H1 (cell line): ENCODE measurements at regions not wholly inside any gene's neighbourhood (a gene's known extent, or its start where the extent isn't known, plus 50 kb on each side); places are given as distances from the start of the nearest gene placed in this dataset.

Source experiments
- CBX8 ChIP-seq: fragments of 300-800, 300-1000 bp; sonication (generic); IDR thresholded peaks from 2 replicates; pipeline ENCODE4 v1.7.1; 2016; ENCODE audit warnings: low read depth, low read length, borderline replicate concordance
- CTCF ChIP-seq, 3 experiments: IDR thresholded peaks; 1 replicate in 2 of 3; 2 replicates in 1 of 3; pipeline versions ENCODE4 v1.5.1 to v1.6.1; 2011; ENCODE audit warnings: low read length in 3 of 3, mild to moderate bottlenecking in 3 of 3, inconsistent platforms in 2 of 3, low read depth in 1 of 3, moderate library complexity in 1 of 3; ENCODE audit not compliant: insufficient read depth in 1 of 3; ENCODE audit errors: control extremely low read depth in 1 of 3
- GTF2F1 ChIP-seq: IDR thresholded peaks from 2 replicates; pipeline ENCODE4 v1.6.1; 2012; ENCODE audit warnings: low read depth, low read length, improper control_type of control experiment, borderline replicate concordance
- POLR2A ChIP-seq, 2 experiments: IDR thresholded peaks; 1 replicate in 1 of 2; 2 replicates in 1 of 2; pipeline ENCODE4 v1.6.1; 2011; ENCODE audit warnings: low read depth in 2 of 2, low read length in 2 of 2, mild to moderate bottlenecking in 2 of 2; ENCODE audit errors: control extremely low read depth in 1 of 2
- RAD21 ChIP-seq, 2 experiments: IDR thresholded peaks in 1 of 2; conservative IDR thresholded peaks in 1 of 2; 2 replicates each; pipeline ENCODE4 v1.6.1; 2011; ENCODE audit warnings: low read depth in 2 of 2, low read length in 2 of 2, improper control_type of control experiment in 1 of 2, inconsistent platforms in 1 of 2, mild to moderate bottlenecking in 1 of 2, moderate library complexity in 1 of 2
- SIRT6 ChIP-seq: IDR thresholded peaks from one replicate; pipeline ENCODE4 v1.7.1; 2012; ENCODE audit warnings: low read length, inconsistent platforms
- SP1 ChIP-seq: IDR thresholded peaks from 2 replicates; pipeline ENCODE4 v1.6.1; 2011; ENCODE audit warnings: low read depth, low read length
- YY1 ChIP-seq: IDR thresholded peaks from 2 replicates; pipeline ENCODE4 v1.6.1; 2011; ENCODE audit warnings: low read depth, mild to moderate bottlenecking, low read length
- ZNF274 ChIP-seq: IDR thresholded peaks from 2 replicates; pipeline ENCODE4 v1.7.0; 2012; ENCODE audit warnings: low read length, borderline replicate concordance; ENCODE audit errors: extremely low read depth

- TF ChIP-seq ZNF274 (no peak), GTF2F1 (no peak), CTCF (IDR thresholded peaks at IDR 0.05; ENCODE audit: control extremely low read depth in 1 of 3, insufficient read depth in 1 of 3, low read depth in 1 of 3, low read length in 3 of 3) (no peak), SP1 (no peak), SIRT6 (no peak), RAD21 (IDR thresholded peaks at IDR 0.05 in 1 of 2, conservative IDR thresholded peaks at IDR 0.05 in 1 of 2; ENCODE audit: low read depth in 2 of 2, low read length in 2 of 2) (no peak), POLR2A (IDR thresholded peaks at IDR 0.05; ENCODE audit: control extremely low read depth in 1 of 2, low read depth in 2 of 2, low read length in 2 of 2) (no peak), YY1 (no peak), CBX8 (no peak)
These were observed 430.6 kb downstream of the BUD13 start for GRCh38 chr11:116342148-116342547.
